WTC11 (cell line): ENCODE measurements at regions not wholly inside any gene's neighbourhood (a gene's known extent, or its start where the extent isn't known, plus 50 kb on each side); places are given as distances from the start of the nearest gene placed in this dataset.

Experiments
- ATAC-seq: fragments of 200-7000 bp; cut with Tn5 transposase; 2 replicates; pipeline ENCODE4 v1.10.0; 2021; ENCODE audit warnings: mild to moderate bottlenecking, moderate library complexity
- CTCF ChIA-PET: fragments of 300-600 bp; sonication (Branson Sonifier 250); formaldehyde crosslinking; loops from one replicate; lab custom pipeline; 2021; ENCODE audit warnings: antibody characterized with exemption; lab: Charles Lee
- POLR2A ChIA-PET: fragments of 350-600 bp; sonication (Branson Sonifier 250); formaldehyde crosslinking; loops from one replicate; lab custom pipeline; 2021; ENCODE audit warnings: antibody characterized with exemption; lab: Charles Lee
- DNase-seq: peaks from one replicate; pipeline ENCODE4 v3.0.0; 2021; ENCODE audit warnings: low spot score
- H3K27ac Mint-ChIP-seq: 2 replicates; pipeline ENCODE4 v1.8.0; 2021; ENCODE audit warnings: mixed read lengths
- H3K27me3 Mint-ChIP-seq: 2 replicates; pipeline ENCODE4 v1.8.0; 2021; ENCODE audit warnings: low read depth, mild to moderate bottlenecking, moderate library complexity, mixed read lengths
- H3K36me3 Mint-ChIP-seq: 2 replicates; pipeline ENCODE4 v1.8.0; 2021; ENCODE audit warnings: mixed read lengths
- H3K4me1 Mint-ChIP-seq: 2 replicates; pipeline ENCODE4 v1.8.0; 2022; ENCODE audit warnings: mixed read lengths
- H3K4me3 Mint-ChIP-seq: 2 replicates; pipeline ENCODE4 v1.8.0; 2021; ENCODE audit warnings: mild to moderate bottlenecking, moderate library complexity, mixed read lengths
- H3K9me3 Mint-ChIP-seq: 2 replicates; pipeline ENCODE4 v1.8.0; 2021; ENCODE audit warnings: mixed read lengths
- ATF1 ChIP-seq: sonication (generic); formaldehyde crosslinking; IDR thresholded peaks from 2 replicates; pipeline ENCODE4 v1.8.1; 2023; ENCODE audit warnings: mild to moderate bottlenecking, moderate library complexity, missing genetic modification reagents
- FOXJ3 ChIP-seq: sonication (generic); formaldehyde crosslinking; IDR thresholded peaks from 2 replicates; pipeline ENCODE4 v1.9.0; 2021; ENCODE audit warnings: missing genetic modification reagents, mild to moderate bottlenecking, borderline replicate concordance
- FOXP1 ChIP-seq: sonication (generic); formaldehyde crosslinking; IDR thresholded peaks from 2 replicates; pipeline ENCODE4 v1.8.0; 2022; ENCODE audit warnings: missing genetic modification reagents, mild to moderate bottlenecking, moderate library complexity, borderline replicate concordance
- JUN ChIP-seq: sonication (generic); formaldehyde crosslinking; IDR thresholded peaks from 2 replicates; pipeline ENCODE4 v1.8.0; 2023; ENCODE audit warnings: mild to moderate bottlenecking, missing genetic modification reagents
- KAT7 ChIP-seq: sonication (generic); formaldehyde crosslinking; IDR thresholded peaks from 2 replicates; pipeline ENCODE4 v1.8.1; 2023; ENCODE audit warnings: missing genetic modification reagents, mild to moderate bottlenecking, borderline replicate concordance
- OVOL2 ChIP-seq: fragments of 250-450 bp; sonication (Bioruptor Pico); IDR thresholded peaks from 2 replicates; pipeline ENCODE4 v1.9.0; 2021; ENCODE audit warnings: mild to moderate bottlenecking, borderline replicate concordance
- PRRX2 ChIP-seq: fragments of 250-450 bp; sonication (Bioruptor Pico); IDR thresholded peaks from 2 replicates; pipeline ENCODE4 v1.8.0; 2021; ENCODE audit warnings: mild to moderate bottlenecking
- RELA ChIP-seq: sonication (generic); formaldehyde crosslinking; IDR thresholded peaks from 2 replicates; pipeline ENCODE4 v1.8.1; 2022; ENCODE audit warnings: missing genetic modification reagents, mild to moderate bottlenecking, borderline replicate concordance
- RORB ChIP-seq: fragments of 250-450 bp; sonication (Bioruptor Pico); IDR thresholded peaks from 2 replicates; pipeline ENCODE4 v1.9.0; 2021; ENCODE audit warnings: mild to moderate bottlenecking
- ZNF138 ChIP-seq: sonication (generic); formaldehyde crosslinking; conservative IDR thresholded peaks from 2 replicates; pipeline ENCODE4 v1.8.1; 2022; ENCODE audit warnings: mild to moderate bottlenecking, moderate library complexity, missing genetic modification reagents
- ZNF317 ChIP-seq: sonication (generic); formaldehyde crosslinking; IDR thresholded peaks from 2 replicates; pipeline ENCODE4 v1.8.1; 2023; ENCODE audit warnings: low read depth, mild to moderate bottlenecking, moderate library complexity, missing genetic modification reagents, borderline replicate concordance
- TF ChIP-seq, protein P1 (sequence below): sonication (generic); formaldehyde crosslinking; IDR thresholded peaks from 2 replicates; pipeline ENCODE4 v1.8.0; 2023; ENCODE audit warnings: missing genetic modification reagents
- TF ChIP-seq, protein P2 (sequence below): fragments of 250-450 bp; sonication (Bioruptor Pico); IDR thresholded peaks from 2 replicates; pipeline ENCODE4 v1.9.0; 2021; ENCODE audit warnings: mild to moderate bottlenecking
- TF ChIP-seq, protein P3 (sequence below): sonication (generic); formaldehyde crosslinking; IDR thresholded peaks from 2 replicates; pipeline ENCODE4 v1.8.1; 2023; ENCODE audit warnings: mild to moderate bottlenecking, missing genetic modification reagents, borderline replicate concordance
- TF ChIP-seq, protein P4 (sequence below): sonication (generic); formaldehyde crosslinking; IDR thresholded peaks from 2 replicates; pipeline ENCODE4 v1.8.1; 2023; ENCODE audit warnings: mild to moderate bottlenecking, missing genetic modification reagents
- TF ChIP-seq, protein P5 (sequence below): fragments of 250-450 bp; sonication (Bioruptor Pico); IDR thresholded peaks from 2 replicates; pipeline ENCODE4 v1.9.0; 2021; ENCODE audit warnings: mild to moderate bottlenecking
- TF ChIP-seq, protein P6 (sequence below): sonication (generic); formaldehyde crosslinking; IDR thresholded peaks from 2 replicates; pipeline ENCODE4 v1.8.1; 2022; ENCODE audit warnings: low read depth, mild to moderate bottlenecking, moderate library complexity, missing genetic modification reagents, borderline replicate concordance
- TF ChIP-seq, protein P7 (sequence below): sonication (generic); formaldehyde crosslinking; IDR thresholded peaks from 2 replicates; pipeline ENCODE4 v1.8.1; 2023; ENCODE audit warnings: mild to moderate bottlenecking, moderate library complexity, missing genetic modification reagents
- TF ChIP-seq, protein P8 (sequence below): sonication (generic); formaldehyde crosslinking; IDR thresholded peaks from 2 replicates; pipeline ENCODE4 v1.8.0; 2022; ENCODE audit warnings: mild to moderate bottlenecking, missing genetic modification reagents
- TF ChIP-seq, protein P9 (sequence below): sonication (generic); formaldehyde crosslinking; IDR thresholded peaks from 2 replicates; pipeline ENCODE4 v1.8.0; 2022; ENCODE audit warnings: mild to moderate bottlenecking, missing genetic modification reagents

DNA sequence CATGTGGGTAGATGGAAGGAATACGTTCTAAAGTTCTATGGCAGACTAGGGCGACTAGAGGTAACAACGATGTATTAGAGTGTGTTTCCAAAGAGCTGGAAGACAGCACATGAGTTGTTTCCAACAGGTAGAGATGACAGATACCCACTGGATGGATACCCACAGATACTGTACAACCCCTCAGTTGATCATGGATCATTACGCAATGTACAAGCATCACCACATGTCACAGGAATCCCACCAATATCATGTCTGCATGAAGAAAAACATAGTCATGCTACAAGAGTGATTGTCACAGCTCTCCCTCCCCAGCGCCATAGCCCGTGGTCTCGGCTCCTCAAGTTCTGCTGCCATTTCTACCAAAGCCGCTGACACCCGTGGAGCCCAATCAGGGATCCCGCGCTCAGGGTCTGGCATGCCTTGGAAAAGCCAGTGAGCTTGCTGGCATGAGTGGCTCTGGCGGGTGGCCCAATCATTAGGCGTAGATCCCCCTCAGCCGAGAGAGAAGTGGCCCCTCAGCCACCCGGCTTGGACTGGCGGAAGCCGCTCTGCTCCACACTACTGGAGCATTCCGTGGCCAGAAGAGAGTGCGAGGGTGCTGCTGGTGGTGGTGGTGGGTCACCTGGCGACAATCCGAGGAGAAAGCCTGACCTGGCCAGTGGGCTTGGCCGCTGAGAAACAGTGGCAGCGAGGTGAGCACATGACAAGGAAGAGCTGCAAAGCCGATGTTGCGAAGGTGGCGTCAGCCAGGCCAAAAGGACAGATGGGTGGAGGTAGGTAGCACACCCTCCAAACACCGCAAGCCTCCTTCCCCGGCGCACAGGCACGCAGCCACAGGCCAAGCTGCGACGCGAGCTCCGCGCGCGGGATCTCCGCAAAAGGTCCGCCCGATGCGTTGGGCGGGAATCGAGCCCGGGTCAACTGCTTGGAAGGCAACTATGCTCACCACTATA, 65.7 kb upstream of the FCGR2A start:
- Mint-ChIP-seq H3K4me1 (no peaks in the 10 kb centered on the region), H3K27me3 (peaks cover 65% of the 10 kb centered on the region), H3K36me3 (no peaks in the 10 kb centered on the region), H3K27ac (no peak overlapping the region), H3K4me3 (peak overlapping the region; percentile 81), H3K9me3 (no peaks in the 10 kb centered on the region)
- peak; percentile 5 for ATAC-seq
- POLR2A ChIA-PET, result interaction anchor here (0.5 to 1.4 kb wide), 5 partner anchors 11 to 134 kb away, joined by 3 to 6 read pairs (median 3); no protein-coding TSS in a partner anchor
- DNase-seq, result peak; percentile 47
- CTCF ChIA-PET, result interaction anchor here (0.6 to 2.3 kb wide), 17 partner anchors 9 to 274 kb away, joined by 3 to 47 read pairs (median 6); partner anchors contain the start of genes ADAMTS4, NDUFS2 and PPOX
- TF ChIP-seq, protein P1, sequence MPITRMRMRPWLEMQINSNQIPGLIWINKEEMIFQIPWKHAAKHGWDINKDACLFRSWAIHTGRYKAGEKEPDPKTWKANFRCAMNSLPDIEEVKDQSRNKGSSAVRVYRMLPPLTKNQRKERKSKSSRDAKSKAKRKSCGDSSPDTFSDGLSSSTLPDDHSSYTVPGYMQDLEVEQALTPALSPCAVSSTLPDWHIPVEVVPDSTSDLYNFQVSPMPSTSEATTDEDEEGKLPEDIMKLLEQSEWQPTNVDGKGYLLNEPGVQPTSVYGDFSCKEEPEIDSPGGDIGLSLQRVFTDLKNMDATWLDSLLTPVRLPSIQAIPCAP (CRISPR knock-in tag), result no peak
- TF ChIP-seq, protein P2, sequence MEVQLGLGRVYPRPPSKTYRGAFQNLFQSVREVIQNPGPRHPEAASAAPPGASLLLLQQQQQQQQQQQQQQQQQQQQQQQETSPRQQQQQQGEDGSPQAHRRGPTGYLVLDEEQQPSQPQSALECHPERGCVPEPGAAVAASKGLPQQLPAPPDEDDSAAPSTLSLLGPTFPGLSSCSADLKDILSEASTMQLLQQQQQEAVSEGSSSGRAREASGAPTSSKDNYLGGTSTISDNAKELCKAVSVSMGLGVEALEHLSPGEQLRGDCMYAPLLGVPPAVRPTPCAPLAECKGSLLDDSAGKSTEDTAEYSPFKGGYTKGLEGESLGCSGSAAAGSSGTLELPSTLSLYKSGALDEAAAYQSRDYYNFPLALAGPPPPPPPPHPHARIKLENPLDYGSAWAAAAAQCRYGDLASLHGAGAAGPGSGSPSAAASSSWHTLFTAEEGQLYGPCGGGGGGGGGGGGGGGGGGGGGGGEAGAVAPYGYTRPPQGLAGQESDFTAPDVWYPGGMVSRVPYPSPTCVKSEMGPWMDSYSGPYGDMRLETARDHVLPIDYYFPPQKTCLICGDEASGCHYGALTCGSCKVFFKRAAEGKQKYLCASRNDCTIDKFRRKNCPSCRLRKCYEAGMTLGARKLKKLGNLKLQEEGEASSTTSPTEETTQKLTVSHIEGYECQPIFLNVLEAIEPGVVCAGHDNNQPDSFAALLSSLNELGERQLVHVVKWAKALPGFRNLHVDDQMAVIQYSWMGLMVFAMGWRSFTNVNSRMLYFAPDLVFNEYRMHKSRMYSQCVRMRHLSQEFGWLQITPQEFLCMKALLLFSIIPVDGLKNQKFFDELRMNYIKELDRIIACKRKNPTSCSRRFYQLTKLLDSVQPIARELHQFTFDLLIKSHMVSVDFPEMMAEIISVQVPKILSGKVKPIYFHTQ (CRISPR knock-in tag), result no peak
- TF ChIP-seq RELA (CRISPR knock-in tag) (0 out of 2 replicates have a peak, but pooled peaks have one; percentile 22), ZNF138 (no peak), ATF1 (no peak), FOXJ3 (CRISPR knock-in tag) (no peak), ZNF317 (CRISPR knock-in tag) (no peak), OVOL2 (CRISPR knock-in tag) (no peak), PRRX2 (no peak), FOXP1 (CRISPR knock-in tag) (no peak; the same call in 1 of the 2 replicates), KAT7 (CRISPR knock-in tag) (no peak), JUN (CRISPR knock-in tag) (no peak), RORB (no peak)
- TF ChIP-seq, protein P3, sequence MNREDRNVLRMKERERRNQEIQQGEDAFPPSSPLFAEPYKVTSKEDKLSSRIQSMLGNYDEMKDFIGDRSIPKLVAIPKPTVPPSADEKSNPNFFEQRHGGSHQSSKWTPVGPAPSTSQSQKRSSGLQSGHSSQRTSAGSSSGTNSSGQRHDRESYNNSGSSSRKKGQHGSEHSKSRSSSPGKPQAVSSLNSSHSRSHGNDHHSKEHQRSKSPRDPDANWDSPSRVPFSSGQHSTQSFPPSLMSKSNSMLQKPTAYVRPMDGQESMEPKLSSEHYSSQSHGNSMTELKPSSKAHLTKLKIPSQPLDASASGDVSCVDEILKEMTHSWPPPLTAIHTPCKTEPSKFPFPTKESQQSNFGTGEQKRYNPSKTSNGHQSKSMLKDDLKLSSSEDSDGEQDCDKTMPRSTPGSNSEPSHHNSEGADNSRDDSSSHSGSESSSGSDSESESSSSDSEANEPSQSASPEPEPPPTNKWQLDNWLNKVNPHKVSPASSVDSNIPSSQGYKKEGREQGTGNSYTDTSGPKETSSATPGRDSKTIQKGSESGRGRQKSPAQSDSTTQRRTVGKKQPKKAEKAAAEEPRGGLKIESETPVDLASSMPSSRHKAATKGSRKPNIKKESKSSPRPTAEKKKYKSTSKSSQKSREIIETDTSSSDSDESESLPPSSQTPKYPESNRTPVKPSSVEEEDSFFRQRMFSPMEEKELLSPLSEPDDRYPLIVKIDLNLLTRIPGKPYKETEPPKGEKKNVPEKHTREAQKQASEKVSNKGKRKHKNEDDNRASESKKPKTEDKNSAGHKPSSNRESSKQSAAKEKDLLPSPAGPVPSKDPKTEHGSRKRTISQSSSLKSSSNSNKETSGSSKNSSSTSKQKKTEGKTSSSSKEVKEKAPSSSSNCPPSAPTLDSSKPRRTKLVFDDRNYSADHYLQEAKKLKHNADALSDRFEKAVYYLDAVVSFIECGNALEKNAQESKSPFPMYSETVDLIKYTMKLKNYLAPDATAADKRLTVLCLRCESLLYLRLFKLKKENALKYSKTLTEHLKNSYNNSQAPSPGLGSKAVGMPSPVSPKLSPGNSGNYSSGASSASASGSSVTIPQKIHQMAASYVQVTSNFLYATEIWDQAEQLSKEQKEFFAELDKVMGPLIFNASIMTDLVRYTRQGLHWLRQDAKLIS (CRISPR knock-in tag), result no peak
- TF ChIP-seq, protein P4, sequence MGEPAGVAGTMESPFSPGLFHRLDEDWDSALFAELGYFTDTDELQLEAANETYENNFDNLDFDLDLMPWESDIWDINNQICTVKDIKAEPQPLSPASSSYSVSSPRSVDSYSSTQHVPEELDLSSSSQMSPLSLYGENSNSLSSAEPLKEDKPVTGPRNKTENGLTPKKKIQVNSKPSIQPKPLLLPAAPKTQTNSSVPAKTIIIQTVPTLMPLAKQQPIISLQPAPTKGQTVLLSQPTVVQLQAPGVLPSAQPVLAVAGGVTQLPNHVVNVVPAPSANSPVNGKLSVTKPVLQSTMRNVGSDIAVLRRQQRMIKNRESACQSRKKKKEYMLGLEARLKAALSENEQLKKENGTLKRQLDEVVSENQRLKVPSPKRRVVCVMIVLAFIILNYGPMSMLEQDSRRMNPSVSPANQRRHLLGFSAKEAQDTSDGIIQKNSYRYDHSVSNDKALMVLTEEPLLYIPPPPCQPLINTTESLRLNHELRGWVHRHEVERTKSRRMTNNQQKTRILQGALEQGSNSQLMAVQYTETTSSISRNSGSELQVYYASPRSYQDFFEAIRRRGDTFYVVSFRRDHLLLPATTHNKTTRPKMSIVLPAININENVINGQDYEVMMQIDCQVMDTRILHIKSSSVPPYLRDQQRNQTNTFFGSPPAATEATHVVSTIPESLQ (CRISPR knock-in tag), result no peak
- TF ChIP-seq, protein P5, sequence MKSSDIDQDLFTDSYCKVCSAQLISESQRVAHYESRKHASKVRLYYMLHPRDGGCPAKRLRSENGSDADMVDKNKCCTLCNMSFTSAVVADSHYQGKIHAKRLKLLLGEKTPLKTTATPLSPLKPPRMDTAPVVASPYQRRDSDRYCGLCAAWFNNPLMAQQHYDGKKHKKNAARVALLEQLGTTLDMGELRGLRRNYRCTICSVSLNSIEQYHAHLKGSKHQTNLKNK (CRISPR knock-in tag), result no peak
- TF ChIP-seq, protein P6, sequence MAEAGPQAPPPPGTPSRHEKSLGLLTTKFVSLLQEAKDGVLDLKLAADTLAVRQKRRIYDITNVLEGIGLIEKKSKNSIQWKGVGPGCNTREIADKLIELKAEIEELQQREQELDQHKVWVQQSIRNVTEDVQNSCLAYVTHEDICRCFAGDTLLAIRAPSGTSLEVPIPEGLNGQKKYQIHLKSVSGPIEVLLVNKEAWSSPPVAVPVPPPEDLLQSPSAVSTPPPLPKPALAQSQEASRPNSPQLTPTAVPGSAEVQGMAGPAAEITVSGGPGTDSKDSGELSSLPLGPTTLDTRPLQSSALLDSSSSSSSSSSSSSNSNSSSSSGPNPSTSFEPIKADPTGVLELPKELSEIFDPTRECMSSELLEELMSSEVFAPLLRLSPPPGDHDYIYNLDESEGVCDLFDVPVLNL, result no peak
- TF ChIP-seq, protein P7, sequence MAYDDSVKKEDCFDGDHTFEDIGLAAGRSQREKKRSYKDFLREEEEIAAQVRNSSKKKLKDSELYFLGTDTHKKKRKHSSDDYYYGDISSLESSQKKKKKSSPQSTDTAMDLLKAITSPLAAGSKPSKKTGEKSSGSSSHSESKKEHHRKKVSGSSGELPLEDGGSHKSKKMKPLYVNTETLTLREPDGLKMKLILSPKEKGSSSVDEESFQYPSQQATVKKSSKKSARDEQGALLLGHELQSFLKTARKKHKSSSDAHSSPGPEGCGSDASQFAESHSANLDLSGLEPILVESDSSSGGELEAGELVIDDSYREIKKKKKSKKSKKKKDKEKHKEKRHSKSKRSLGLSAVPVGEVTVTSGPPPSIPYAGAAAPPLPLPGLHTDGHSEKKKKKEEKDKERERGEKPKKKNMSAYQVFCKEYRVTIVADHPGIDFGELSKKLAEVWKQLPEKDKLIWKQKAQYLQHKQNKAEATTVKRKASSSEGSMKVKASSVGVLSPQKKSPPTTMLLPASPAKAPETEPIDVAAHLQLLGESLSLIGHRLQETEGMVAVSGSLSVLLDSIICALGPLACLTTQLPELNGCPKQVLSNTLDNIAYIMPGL (CRISPR knock-in tag), result no peak
- TF ChIP-seq, protein P8, sequence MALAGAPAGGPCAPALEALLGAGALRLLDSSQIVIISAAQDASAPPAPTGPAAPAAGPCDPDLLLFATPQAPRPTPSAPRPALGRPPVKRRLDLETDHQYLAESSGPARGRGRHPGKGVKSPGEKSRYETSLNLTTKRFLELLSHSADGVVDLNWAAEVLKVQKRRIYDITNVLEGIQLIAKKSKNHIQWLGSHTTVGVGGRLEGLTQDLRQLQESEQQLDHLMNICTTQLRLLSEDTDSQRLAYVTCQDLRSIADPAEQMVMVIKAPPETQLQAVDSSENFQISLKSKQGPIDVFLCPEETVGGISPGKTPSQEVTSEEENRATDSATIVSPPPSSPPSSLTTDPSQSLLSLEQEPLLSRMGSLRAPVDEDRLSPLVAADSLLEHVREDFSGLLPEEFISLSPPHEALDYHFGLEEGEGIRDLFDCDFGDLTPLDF (CRISPR knock-in tag), result peak; percentile 49; the same call in 1 of the 2 replicates
- TF ChIP-seq, protein P9, sequence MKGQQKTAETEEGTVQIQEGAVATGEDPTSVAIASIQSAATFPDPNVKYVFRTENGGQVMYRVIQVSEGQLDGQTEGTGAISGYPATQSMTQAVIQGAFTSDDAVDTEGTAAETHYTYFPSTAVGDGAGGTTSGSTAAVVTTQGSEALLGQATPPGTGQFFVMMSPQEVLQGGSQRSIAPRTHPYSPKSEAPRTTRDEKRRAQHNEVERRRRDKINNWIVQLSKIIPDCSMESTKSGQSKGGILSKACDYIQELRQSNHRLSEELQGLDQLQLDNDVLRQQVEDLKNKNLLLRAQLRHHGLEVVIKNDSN (CRISPR knock-in tag), result peak; percentile 45; the same call in 1 of the 2 replicates
